ENCODE measurements at regions not wholly inside any gene's neighbourhood (a gene's known extent, or its start where the extent isn't known, plus 50 kb on each side); places are given as distances from the start of the nearest gene placed in this dataset.
"Not testable (repeated sequence)": the region's sequence is repeated elsewhere in the genome, so short reads cannot be mapped to it uniquely, and the experiment has no call there.

DNA sequence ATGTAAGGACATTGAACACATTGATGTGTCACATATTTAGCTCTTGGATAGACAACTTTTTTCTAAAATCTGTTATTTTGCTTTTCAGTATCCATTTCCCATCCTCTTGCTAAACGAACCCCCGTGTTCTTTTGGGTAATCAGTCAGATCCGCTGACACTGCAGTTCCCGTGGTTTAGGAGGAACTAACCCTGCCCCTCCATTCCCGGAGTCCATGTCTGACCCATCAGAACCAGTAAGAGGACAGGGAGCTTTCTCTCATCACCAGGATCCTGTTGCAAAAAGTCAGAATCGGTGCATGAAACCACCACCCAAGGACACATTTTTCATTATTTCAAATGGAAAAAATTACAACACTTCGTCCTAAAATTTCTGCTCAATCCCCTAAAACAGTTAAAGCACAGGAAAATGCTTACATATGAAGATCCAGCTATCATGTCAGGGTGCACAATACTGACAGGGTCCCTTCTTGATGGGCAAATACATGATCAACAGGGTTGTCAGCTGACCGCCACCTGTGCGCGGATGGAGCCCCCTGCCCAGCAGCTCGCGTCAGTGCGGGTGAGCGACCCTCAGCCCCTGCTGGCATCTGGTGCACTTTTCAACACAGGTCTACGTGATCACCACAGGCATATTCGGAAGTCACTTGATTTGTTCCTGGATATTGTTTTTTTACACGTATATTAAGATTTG lies 276.8 kb downstream of the ADGRD1 start:
- no peak for DNase-seq

DNA sequence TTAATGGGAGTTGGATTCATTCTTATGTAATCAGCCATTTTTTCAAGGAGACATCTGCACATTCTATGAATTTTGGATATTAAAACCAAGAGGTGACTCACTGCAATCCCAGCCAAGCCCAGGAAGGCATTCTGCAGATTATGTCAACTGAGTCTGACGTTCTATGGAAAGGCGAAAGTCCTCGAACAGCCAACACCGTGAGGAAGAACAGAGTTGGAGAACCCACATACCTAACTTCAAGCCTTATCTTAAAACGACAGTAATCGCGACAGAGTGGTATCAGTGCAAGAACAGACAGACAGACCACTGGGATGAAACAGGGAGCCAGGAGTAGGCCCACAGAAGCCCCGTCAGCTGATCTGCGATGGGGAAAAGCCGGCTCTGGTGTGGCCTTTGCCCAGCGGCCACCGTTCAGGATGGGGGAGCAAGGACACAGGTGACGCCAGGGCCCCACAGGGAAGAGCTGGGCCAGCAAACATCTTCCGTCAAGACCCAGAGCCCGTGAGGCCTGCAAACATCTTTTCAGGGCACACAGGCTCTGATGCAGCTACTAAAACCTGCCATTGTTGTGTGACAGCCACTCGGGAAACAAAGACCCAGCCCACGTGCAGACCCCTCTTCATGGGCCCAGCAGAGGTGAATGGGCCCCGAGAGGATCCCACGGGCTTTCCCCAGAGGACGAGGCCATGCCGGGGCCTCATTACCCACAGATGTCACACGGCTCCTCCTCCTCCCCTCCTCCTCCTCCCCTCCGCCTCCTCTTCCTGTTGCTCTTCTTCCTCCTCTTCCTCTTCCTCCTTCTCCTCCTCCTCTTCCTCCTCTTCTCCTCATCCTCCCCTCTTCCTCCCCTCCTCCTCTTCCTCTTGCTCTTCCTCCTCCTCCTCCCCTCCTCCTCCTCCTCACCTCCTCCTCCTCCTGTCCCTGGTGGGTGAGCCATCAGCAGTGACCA lies 277.6 kb downstream of the ADGRD1 start:
- DNase-seq = no peak

DNA sequence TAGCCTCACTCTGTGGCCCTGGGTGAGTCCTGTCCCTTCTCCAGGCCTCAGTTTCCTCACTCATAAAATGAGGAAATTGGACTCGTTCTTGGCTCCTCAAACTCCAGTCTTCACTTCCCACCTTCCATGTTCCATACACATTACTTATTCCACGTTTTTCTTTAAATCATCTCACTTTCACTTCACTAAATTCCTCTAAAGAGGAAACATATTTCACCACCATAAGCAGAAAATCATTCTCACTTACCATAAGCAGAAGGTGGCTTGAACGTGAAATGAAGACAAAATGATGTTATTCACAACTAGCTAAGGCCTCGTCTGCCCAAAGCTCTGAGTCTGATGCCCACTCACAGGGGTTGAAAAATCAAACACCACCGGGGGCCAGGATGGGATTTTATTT lies 278.3 kb downstream of the ADGRD1 start:
- DNase-seq = peak; percentile 84

DNA sequence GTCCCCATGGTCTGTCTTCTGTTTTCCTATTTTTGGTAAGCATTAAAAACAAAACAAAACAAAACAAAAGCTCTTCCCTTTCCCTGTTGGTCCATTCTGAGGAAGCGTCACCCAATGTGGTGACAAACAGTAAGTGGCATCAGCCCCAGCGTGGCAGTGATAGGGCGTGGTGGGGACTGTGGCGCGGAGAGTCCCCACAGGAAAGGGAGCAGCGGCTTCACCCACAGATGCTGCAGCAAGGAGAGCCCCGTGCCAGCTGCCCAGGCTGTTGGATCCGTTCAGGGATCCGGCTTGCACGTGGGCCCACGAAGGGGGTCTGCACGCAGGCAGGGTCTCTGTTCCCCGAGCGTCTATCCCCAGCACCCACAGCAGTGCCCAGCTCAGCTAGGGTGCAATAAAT lies 279.2 kb downstream of the ADGRD1 start:
- DNase-seq = peak; percentile 15

DNA sequence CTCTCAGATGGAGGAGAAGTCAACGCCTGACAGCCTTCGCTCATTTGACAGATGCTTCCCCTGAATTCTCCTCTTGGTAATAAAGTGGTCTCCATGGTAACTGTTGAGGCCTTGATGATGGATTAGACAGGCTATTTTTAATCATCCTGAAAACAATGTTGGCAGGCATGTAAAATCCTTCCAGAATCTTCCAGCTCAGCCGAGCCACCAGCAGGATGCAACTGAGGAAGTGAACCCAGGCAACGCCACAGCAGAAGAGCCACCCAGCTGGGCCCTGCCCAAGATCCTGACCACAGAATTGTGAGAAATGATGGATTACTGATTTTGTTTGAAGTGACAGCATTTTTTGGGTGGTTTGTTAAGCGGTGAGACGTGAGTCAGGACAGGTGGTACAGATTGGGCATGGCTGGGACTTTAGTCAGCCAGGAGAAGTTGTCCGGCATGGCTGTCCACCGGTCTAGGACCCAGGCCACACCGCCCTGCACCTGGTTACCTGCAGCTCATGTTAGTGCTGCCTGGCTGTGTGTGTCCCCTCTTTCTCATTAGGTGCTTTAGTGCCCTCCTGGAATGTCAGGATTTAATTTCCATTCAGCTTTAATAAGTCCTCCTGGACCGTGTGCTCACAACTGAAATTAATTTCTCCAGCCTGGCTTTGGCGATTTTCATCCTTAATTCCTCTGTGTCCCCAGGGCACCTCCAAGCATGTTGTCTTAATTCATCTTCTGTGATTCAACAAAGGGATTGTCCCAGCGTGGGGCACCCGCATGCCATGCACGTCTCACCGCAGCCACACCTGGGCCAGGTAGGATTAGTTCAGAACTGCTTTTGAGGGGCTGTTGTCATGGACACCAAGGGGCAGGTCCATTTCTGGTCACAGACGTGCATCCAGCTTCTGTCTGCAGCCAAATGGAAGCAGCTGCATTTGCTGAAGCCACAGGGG lies 280.4 kb downstream of the ADGRD1 start:
- DNase-seq = peak; percentile 84

DNA sequence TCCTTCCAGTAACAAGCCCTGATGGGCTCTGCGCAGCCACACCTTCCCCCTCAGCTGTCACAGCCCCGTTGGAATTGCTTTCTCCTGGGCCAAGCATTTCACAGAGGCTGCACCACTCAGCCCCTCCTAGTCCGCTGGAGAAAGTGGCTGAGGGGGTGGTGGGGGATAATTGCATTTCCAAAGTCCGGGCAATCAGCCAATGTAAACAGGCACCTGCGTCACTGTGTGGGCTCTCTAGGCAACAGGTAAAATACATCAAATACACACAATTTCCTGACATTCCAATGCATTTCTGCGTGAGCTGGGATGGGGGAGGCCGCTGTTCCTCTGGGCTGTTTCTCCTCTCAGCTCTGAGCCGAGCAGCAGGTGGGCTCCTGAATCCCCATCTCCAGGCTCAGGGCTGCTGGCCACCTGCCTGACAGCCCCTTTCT lies 281.1 kb downstream of the ADGRD1 start:
- not testable (repeated sequence) for DNase-seq

DNA sequence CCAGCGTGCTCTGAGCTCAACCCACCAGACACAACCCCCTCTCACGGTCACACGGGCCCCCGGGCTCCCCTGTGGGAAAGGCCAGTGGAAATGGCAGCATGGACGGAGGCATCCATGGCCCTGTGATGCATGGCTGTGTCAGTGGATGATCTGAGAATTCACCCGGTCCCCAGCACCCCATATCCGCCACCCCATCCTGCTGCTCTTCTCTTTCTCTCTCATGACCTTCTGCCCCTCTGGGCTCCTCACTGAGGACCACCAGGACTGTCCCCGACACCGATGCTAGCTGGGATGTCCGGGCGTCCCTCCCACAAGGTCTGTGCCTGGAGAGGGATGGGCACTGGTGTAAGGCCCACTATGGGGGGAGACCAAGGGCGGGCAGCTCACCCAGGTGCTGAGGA lies 282.2 kb downstream of the ADGRD1 start:
- no peak for DNase-seq

DNA sequence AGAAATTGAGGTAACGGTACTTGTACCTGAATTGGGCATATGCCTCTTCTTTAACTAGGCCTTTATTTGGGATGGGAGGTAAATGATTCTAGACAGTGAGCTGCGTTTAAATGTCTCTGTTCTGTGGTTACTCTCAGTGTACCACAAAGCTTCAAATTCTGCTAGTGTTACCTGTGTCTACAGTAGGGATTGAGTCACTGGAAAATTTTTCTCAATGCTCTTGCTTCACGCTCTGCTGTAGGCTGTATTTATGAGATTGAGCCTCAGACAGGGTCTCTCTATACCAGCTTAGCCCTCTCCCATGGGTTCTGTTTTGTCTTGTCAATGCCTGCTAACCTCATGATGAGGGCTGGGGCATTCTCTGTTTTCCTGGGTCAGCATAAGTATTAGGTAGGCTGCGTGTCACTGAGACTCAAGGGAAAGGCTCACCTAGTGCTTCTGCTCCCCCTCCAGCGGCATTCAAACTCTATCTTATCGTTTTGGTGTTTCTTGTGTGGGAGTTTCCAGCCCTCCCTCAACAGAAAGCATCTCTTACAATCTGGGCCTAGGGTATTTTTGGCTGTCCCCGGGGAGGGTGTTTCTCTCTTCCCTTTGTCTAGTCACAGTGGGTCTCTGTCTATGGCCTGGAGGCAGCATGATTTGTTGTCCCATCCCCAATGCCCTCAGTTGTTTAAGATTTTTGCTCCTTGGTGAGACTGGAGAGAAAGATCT lies 285.8 kb downstream of the ADGRD1 start:
- no peak for DNase-seq

DNA sequence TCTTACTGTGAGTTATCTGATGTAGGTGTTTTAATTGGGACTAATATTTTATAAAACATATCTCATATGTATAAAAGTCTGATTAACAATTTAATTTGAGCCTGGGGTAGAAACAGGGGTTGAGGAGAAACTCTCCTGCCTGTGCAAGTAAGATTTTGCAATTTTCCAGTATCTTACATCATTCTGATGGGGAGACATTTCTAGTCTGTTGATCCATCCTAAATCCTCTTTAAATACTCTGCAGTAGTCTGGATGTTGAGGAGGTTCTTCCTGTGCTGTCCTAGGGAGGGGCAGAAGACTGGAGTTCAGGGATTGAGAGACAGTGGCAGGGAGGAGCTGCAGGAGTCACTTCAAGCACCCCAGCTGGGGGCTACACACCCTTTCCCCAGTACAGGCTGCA lies 287.8 kb downstream of the ADGRD1 start:
- DNase-seq = peak; percentile 21

DNA sequence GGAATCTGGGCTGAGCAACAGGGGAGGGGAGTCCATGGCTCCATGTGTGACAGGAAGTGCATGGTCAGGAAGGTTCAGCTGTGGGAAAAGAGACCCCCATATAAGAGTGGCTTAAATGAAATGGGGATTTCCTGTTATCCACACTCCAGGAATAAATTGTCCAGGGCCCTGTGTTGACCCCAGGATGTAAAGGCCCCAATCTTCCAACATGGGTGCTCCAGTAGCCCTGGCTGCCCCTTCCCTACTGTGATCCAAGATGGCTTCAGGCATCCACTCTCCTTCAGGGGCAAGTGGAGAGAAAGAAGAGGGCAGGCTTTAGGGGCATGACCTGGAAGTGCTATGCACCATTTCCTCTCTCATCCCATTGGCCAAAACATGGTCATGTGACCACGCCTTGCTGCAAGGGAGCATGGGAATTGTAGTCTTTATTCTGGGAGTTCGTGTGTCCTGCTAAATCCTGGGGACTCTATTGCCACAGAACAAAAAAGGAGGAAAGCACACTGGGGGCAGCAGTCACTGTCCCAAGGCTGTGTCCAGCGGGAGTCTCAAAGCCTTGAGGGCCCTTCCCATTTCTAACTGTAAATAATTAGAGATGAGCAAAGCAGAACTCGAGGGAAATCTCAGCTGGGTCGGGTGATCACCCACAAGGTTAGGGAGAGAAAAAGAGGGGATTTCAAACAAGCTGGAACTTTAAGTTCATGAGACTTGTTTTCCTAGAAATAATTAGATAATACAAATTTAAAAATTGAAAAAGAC lies 289.2 kb downstream of the ADGRD1 start:
- peak; percentile 73 for DNase-seq

DNA sequence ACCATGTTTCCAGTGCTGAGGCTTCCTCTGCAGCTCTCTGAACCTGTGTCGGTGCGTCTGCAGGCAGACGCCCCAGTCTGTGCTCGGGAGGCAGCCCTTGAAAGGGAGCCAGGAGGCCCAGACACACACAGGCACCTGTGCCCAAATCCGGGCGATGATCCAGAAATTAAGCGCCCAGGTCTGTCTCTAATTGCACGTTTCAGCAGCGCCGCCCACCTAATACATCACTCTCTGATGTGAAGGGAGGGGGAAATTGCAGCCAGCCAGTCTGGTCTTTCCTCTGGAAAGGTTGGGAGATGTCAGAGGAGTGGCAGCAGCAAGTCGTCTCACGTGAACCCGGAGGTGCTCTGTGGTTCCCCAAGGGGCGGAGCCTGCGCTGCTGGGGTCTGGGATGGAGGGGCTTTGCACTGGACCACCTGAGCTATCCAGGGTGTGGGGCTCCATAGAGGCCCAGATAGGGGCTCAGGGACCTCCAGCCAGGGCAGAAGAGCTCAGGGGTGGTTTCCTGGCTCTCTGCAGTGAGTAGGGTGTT lies 290.5 kb downstream of the ADGRD1 start:
- DNase-seq = not testable (repeated sequence)

DNA sequence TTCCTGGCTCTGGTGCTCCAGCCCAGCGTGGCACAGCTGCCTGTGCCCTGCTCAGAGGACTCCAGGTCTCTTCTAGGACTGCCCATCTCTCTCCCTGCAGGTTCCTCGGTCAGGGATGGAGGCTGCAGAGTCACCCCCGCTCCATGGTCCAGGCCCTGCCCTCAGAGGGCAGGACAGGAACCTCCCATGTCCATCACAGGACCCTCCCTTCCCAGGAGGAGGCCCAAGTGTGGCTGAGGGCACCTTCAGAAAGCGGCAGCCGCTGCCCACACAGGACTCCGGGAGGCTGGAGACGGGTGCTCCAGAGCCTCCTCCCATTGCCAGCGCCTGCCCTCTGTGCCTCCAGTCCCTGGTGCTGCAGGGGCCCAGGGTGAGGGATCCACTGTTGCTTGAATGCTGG lies 291.5 kb downstream of the ADGRD1 start:
- not testable (repeated sequence) for DNase-seq

DNA sequence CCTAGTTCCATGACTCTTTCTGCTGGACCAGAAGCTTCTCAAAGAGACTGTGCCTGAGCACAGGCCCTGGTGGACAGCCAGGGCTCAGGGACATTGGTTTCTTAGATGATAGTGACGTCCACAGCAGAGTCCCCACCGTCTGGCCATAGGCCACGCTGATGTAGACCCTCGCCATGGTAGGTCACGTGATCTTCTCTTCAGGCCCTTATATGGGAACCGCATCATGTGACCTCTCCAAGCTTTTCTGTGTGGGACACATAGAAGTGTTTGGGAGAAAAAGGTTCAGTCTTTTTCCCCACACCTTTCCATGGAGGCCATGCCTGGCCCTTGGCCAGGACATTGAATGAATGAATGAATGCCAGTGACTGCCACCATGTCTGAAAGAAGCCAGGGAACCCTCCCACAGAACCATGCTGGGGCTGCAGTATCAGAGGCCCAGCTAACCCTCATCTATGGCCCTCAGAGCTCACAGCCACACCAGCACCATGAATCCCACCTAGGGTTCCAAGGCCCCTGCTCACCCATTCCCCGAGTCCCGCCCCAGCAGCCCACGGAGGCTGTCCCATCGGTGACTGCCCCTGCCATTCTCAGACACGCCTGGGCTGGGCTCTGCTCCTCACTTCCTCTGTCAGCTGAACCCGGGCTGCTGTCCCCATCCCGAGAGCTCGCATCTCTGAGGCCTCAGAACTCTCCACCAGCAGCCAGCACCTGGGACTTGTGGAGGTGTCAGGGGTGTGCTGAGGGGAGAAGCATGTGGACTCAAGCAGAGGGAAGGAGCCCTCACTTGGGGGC lies 292.1 kb downstream of the ADGRD1 start:
- no peak for DNase-seq

DNA sequence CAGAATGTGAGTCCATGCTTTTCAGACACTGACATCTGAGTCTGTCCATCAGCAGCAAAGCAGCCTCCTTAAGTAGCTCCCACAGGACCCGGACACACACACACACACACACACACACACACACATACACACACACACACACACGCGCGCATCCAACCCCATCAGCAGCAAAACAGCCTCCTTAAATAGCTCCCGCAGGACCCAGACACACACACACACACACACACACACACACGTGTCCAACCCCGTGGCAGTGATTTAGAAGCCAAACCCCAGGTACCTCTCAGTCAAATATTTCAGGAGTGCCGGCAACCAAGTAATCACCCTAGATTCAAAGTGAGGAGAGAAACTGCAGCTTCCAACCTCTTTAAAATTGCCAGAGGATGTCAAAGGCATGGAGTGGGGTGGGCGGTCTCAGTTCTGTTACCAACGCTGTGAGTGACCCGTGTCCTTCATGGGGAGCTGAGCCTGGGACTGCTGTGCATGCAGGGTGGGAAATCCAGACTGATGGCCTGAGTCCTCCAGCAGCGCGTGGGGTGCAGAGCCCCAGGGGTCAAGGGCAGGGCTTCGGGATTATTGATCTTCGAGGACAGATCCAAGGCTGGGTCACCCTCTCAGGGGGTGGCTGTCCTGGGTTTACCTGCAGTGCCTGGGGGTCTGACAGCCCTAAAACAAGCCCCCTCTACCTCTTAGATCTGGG lies 293.5 kb downstream of the ADGRD1 start:
- DNase-seq = not testable (repeated sequence)

DNA sequence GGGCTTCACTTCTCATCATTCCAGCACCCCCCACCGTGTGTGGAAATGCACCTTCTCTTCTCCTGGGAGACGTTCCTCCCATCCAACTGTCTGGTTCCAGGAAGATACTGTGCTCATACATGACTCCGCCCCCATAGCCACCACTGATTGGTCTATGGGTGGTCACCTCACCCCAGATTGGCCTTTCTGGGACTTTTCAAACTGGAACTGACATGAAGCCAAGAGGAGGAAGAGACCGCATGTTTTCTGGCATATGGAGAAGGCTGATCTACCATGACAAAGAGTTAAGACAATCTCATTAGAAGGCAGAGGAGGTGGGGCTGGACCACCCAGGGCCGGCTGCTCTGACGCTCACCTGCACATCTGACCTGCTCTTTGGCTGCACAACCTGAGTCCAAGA lies 294.2 kb downstream of the ADGRD1 start:
- DNase-seq = not testable (repeated sequence)

DNA sequence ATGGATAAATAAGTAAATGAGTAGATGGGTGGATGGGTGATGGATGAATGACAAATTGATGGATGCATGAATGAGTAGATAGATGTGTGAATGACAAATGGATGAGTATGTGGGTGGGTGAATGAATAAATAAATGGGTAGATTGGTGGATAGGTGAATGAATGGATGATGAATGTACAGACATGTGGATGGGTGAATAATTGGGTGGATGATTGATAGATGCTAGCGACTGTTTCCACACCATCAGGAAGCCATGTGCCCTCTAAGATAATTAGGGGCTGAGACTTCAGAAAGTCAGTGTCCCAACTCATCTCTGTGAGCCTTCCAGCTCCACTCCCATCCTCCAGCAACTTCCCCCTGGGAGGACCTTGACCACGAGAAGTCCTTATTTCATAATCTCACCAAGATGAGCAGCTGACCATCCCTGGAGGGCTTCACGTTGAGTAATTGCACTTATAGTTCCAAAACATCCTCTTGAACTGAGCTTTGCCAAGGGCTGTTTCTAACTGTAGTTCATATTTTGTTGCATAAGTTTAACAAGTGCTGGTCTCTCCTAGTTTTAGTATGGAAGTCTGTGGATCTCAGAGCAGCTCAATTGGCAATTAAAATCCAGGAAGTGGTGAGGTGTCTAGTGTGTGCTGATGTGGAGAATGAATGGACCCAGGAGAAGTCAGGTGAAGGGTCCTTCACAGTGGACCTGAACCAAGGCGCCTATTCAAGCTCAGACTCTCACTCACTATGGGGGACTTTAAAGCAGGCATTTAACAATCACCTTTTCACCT lies 295.7 kb downstream of the ADGRD1 start:
- peak; percentile 39 for DNase-seq

DNA sequence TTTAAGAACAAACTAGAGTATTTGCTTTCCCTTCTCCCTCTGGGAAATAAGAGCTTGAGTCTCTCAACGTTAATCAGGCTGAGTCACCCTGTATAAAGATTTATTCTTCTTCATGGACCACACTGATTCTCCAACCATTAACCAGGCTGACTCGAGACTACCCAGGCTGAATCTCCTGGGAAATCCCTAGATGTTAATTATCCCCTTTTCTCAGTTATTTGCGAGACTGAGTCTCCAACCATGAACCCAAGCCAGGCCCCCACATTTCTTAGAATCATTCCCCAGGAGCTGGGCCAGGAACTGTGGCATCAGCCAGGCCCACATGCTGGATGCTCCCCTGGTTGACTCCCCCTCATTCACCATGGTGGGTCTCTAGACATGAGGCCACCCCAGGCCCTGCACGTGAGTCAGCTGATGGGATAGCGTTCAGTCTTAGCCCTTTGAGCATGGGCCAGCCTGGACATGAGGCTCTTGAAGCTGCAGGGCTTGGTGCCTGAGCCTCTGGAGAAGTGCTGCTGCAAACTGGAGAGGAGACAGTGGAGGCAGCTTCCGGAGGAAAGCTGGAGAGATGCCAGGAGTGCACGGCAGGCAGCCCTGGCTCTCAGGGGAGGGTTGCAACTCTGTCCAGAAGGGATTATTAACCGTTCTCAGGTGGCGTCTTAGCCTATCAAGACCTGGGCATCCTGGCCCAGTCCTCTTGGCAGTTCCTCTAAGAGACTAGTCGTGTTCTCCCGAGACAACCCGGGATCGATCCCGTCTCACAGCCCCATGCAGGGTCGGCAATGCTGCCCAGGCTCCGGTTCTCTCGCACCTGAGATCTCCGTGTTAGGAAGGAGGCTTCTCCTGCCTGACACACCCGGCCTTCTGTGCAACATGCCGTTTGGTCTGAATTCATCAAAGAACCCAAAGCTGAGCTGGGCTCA lies 296.6 kb downstream of the ADGRD1 start:
- DNase-seq = no peak

DNA sequence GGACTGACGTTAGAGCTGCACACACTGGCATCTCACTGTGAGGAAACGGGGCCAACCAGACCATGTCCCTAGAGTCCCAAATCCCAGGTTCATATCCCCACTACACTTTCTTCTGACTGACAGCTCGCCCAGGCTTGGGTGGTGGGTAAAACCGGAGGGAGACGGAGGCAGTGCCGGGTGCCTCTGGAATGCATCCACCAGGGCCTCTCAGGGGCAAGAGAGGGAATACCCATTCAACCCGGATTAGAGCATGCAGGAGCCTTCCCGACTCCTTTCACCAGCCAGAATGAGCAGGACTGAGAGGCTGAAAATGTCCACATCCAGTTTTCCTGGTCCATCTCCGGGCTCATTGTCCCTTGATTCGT lies 297.2 kb downstream of the ADGRD1 start:
- DNase-seq = no peak
